ENCODE measurements at regions not wholly inside any gene's neighbourhood (a gene's known extent, or its start where the extent isn't known, plus 50 kb on each side); places are given as distances from the start of the nearest gene placed in this dataset.

- no peak for TF ChIP-seq POU2F2 (IDR thresholded peaks at IDR 0.05; ENCODE audit: low read depth, low read length)
- TF ChIP-seq POLR2AphosphoS5 (IDR thresholded peaks at IDR 0.05; ENCODE audit: low read depth, low read length), result no peak
- no peak for TF ChIP-seq POLR2A (IDR thresholded peaks at IDR 0.05; ENCODE audit: low read depth, low read length)
Observed at GRCh38 chr3:84304214-84304613, 654.6 kb upstream of the CADM2 start.

Data from GM12891 (cell line).